Stimulated activated effector memory CD8-positive, alpha-beta T cell treated with anti-CD3 and anti-CD28 coated beads, Interleukin-12 subunit alpha, Interleukin-12 subunit beta, amount 100 ng/mL, for 72 hours (primary cell): ENCODE measurements at regions not wholly inside any gene's neighbourhood (a gene's known extent, or its start where the extent isn't known, plus 50 kb on each side); places are given as distances from the start of the nearest gene placed in this dataset.

Experiments
- ATAC-seq: fragments of 150-1000 bp; cut with Tn5 transposase; 2 replicates; pipeline ENCODE4 v1.10.0; 2021
- DNase-seq, 2 donors: peaks; one replicate each; pipeline ENCODE4 v3.0.0; 2021 to 2022; ENCODE audit warnings: low spot score in 2 of 2
- H3K27ac Mint-ChIP-seq: one replicate; pipeline ENCODE4 v1.8.0; 2022; ENCODE audit warnings: mild to moderate bottlenecking, mixed read lengths
- H3K36me3 Mint-ChIP-seq: one replicate; pipeline ENCODE4 v1.8.0; 2022; ENCODE audit warnings: mild to moderate bottlenecking, mixed read lengths
- H3K4me1 Mint-ChIP-seq: one replicate; pipeline ENCODE4 v1.8.0; 2022; ENCODE audit warnings: mixed read lengths
- H3K4me3 Mint-ChIP-seq: one replicate; pipeline ENCODE4 v1.8.0; 2022; ENCODE audit warnings: mild to moderate bottlenecking, mixed read lengths
- H3K9me3 Mint-ChIP-seq: one replicate; pipeline ENCODE4 v1.8.0; 2022; ENCODE audit warnings: mixed read lengths

DNA sequence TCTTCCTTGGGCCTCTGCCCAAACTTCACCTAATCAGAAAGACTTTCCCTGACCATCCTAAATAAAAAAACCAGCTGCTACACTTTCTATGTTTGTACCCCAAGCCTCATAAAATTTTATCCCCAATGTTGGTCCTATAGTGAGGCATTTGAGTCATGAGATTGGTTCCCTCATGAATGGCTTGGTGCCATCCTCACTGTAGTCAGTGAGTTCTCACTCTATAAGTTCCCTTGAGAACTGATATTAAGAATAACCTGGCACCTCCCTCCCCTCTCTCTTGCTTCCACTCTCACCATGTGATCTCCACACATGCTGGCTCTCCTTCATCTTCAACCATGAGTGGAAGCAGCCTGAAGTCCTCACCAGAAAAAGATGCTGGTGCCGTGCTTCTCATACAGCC, 316.9 kb upstream of the PRDM1 start:
- DNase-seq, result no peak
- Mint-ChIP-seq H3K27ac (no peak overlapping the region), H3K9me3 (no peaks in the 10 kb centered on the region), H3K4me1 (no peaks in the 10 kb centered on the region), H3K36me3 (no peaks in the 10 kb centered on the region), H3K4me3 (no peak overlapping the region)
- ATAC-seq, result no peak

DNA sequence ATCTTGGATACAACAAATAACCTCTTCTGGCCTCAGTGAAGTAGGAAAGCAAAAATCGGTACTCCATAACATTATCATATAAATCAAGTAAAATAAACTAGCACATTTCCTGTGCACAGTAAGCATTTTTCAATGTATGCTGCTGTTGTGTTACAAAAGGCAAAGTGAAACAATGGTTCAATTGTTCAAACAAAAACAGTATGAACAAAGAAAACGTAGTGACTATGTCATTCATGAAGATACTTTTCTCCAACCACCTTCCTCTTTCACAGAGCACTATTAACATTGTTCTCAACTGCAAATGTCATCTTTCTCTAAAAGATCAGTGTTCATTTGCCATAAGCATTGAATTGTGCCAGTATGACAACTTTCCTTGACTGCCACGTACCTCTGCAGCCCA, 318.6 kb upstream of the PRDM1 start:
- H3K36me3 Mint-ChIP-seq, result no peaks in the 10 kb centered on the region
- no peak for DNase-seq
- no peak overlapping the region for H3K4me3 Mint-ChIP-seq
- peaks cover 2% of the 10 kb centered on the region for H3K9me3 Mint-ChIP-seq
- H3K27ac Mint-ChIP-seq, result no peak overlapping the region
- no peak for ATAC-seq
- no peaks in the 10 kb centered on the region for H3K4me1 Mint-ChIP-seq

DNA sequence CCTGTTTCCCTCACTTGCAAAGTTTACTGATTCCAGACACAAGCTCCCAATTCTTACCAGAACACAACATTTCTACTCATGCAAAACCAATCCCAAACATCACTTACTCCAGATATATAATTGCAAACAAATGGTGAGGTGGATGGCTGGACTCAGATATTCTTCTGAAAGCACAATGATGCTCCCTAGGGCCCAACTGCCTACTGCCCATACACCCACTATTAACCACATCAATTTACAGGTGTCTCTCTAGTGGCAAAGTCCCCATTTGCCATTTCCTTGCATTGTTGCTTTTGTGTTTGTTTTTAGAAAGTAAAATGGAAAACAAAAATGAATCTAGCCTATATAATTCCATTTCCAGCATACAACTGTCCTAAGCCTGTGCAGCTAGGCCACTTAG, 320.9 kb upstream of the PRDM1 start:
- Mint-ChIP-seq H3K27ac (no peak overlapping the region), H3K36me3 (no peaks in the 10 kb centered on the region), H3K4me3 (no peak overlapping the region), H3K9me3 (peaks cover 2% of the 10 kb centered on the region), H3K4me1 (peaks cover 1% of the 10 kb centered on the region)
- DNase-seq (no peak), ATAC-seq (no peak)

DNA sequence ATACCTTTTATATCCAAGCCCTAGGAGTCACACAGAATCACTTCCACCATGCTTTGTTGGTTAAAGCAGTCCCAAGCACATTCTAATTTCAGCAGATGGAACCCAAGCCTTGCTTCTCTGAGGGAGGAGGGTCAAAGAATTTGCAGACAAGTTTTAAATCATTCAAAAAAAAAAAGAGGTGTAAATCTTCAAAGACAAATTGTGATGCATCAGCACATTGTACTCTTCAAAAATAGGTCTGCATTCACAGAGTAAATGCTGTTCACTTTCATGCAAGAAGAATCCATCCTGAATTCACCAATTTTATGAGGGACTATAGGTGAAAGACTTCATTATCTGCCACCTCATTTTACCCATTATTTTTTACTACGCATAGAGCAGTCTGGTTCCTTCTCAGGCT, 321.8 kb upstream of the PRDM1 start:
- Mint-ChIP-seq H3K4me1 (peaks cover 7% of the 10 kb centered on the region), H3K27ac (no peak overlapping the region), H3K36me3 (no peaks in the 10 kb centered on the region), H3K9me3 (peaks cover 2% of the 10 kb centered on the region), H3K4me3 (no peak overlapping the region)
- no peak for DNase-seq
- ATAC-seq, result no peak

DNA sequence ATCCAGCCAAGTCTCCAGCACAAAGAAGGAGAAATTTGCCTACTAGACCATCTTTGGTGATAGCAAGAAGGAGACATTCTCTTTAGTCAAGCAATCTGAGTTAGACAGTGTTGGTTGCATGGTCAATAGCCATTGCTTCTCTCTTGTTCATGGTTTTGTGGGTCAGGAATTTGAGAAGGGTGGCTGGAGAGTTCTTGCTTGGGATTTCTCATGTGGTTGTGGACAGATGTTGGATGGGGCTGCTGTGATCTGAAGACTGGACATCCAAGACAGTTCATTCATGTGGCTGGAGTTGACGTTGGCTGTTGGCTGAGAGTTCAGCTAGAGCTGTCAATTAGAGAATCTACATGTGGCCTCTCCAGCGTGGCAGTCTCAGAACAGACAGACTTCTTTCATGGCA, 322.3 kb upstream of the PRDM1 start:
- Mint-ChIP-seq H3K9me3 (peaks cover 2% of the 10 kb centered on the region), H3K4me1 (peaks cover 7% of the 10 kb centered on the region), H3K36me3 (no peaks in the 10 kb centered on the region), H3K27ac (no peak overlapping the region), H3K4me3 (no peak overlapping the region)
- no peak for DNase-seq
- ATAC-seq, result no peak

DNA sequence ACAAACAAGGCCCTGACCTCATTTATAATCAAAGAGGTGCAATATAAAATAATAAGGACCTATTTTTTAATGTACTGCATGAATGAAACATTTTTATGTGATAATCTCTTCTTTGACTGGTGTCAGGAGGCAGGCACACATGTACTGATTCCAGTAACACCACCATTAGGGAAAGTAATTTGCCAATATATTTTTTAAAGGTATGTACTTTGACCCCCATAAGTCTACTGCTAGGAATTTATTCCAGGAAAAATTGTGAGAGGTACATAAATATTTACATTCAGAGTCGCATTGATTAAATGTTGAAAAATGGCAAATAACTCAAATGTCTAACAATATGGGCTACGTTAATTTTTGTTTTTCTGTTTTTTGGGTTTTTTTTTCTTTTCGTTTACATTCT, 325.4 kb upstream of the PRDM1 start:
- Mint-ChIP-seq H3K36me3 (no peaks in the 10 kb centered on the region), H3K4me3 (no peak overlapping the region), H3K4me1 (peaks cover 30% of the 10 kb centered on the region), H3K27ac (no peak overlapping the region), H3K9me3 (peaks cover 2% of the 10 kb centered on the region)
- ATAC-seq (no peak), DNase-seq (no peak)

DNA sequence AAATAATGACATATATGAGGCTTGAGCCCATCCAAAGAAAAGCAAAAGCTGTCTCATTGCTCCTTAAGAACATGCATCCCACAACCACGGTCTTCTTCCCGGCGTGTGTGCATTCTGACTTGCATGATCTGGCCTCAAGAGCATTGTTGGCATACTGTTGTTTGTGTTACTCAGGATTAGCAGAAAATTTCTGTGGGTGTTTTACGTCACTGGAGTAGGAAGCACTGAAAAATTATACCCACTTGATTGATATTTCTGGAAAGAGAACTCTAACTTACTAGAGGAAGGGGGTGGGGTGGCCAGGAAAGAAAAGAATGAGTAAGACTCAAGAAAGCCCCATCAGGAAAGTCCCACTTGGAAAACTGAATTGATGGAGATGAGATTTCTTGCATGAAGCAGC, 326.2 kb upstream of the PRDM1 start:
- Mint-ChIP-seq H3K27ac (no peak overlapping the region), H3K4me1 (peaks cover 34% of the 10 kb centered on the region), H3K9me3 (peaks cover 2% of the 10 kb centered on the region), H3K4me3 (no peak overlapping the region), H3K36me3 (no peaks in the 10 kb centered on the region)
- ATAC-seq (no peak), DNase-seq (peak in 1 of 2 donors; percentile 17)

DNA sequence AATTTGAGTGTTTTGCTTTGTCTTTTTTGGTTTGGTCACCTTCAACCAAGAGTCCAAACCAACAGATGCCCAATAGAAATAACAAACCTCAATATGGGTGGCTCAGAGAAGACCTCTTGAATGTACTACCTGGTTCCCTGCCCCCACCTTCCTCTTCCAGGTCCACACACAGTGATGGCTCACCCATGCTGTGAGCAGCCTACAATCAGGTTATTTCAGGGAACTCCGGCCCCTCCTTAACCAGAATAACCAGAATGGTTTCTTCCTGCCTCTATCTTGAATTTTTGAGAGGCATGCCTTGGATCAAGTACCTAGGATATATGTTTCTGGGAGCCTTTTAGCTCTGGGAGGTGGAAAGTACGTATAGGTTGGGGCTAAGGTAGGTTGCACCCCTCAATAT, 327.1 kb upstream of the PRDM1 start:
- Mint-ChIP-seq H3K4me1 (peaks cover 34% of the 10 kb centered on the region), H3K36me3 (no peaks in the 10 kb centered on the region), H3K27ac (no peak overlapping the region), H3K4me3 (no peak overlapping the region), H3K9me3 (peaks cover 2% of the 10 kb centered on the region)
- no peak for ATAC-seq
- no peak for DNase-seq

DNA sequence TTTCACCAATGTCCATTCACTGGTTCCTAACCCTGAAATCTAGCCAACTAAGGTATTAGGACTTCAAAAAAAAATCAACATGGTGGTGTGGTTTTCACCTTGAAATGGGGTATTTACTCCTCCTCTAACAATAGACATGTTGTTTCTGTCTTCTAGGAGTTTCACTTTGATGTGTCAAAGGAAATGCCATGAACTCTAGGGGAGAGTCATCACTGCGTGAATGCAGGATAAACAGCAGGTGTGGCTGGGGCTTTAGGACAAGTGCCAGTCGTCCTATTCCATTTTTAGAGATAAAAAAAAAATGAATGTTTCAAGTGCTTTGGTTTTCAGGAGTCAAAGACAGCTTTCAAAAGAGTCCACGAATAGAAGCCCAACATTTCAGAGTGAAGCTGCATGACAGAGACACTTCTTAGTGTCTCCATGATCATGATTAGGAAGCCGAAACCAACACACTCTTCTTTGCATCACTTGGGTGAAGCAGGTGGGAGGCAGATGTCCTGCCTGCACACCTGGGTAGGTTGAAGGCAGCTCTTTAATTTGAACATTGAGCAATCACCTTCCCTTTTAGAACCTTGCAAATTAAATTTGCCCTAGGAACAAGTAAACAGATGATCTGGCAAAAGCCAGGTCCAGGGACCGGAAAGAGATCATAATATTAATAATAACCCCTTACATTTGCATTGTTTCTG, 328.5 kb upstream of the PRDM1 start:
- DNase-seq, result peak in 1 of 2 donors; percentile 46
- H3K27ac Mint-ChIP-seq, result no peak overlapping the region
- no peak overlapping the region for H3K4me3 Mint-ChIP-seq
- ATAC-seq, result peak; percentile 98
- H3K36me3 Mint-ChIP-seq, result no peaks in the 10 kb centered on the region
- H3K9me3 Mint-ChIP-seq, result no peaks in the 10 kb centered on the region
- peaks cover 34% of the 10 kb centered on the region for H3K4me1 Mint-ChIP-seq

DNA sequence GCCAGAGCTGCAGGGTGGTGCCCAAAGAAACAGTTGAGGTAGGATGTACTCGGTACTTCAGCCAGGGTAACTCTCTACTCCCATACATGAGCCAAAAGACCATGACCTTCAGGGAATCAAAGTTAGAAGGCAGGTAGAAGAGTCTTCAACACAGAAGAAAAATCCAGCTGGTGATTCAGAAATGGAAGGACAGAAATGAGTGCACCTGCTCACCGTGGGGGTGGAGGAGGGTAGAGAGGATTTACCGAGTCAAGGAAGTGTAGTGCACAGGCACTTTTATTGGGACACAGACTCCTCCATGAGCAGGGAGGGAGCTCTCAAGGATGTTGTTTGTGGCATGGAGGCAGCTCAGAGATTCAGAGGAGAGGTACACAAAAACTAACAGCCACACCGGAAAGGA, 330.3 kb upstream of the PRDM1 start:
- Mint-ChIP-seq H3K4me1 (peaks cover 34% of the 10 kb centered on the region), H3K4me3 (no peak overlapping the region), H3K9me3 (no peaks in the 10 kb centered on the region), H3K36me3 (no peaks in the 10 kb centered on the region), H3K27ac (no peak overlapping the region)
- DNase-seq (no peak), ATAC-seq (peak; percentile 46)

DNA sequence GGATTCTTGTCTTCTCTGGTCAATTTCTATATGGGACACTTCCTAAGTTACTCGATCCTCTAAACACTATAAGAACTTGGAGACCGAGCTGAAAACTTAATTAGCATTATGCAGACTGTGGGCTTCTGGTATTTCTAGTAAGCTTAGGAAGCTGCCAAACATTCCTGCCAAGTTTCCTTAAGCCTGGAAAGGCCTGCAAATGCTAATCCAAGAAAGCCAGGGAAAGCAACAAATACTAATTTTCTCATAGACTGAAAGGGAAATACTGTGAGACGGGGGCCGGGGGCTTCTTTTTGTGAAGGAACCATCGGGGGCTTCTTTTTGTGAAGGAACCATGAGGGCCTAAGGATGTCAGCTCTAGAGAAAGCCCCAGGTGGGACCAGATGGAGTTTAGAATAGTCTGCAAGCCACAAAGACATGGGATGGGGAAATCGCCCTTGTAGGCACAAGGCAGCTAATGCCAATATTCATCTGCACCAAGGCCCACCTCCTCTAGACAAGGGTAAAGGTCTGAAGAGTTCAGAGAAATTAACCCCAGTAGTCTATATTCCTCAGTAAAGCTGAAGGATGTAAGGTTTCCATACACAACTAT, 332.4 kb upstream of the PRDM1 start:
- Mint-ChIP-seq H3K4me3 (no peak overlapping the region), H3K4me1 (peaks cover 27% of the 10 kb centered on the region)
- ATAC-seq, result no peak

DNA sequence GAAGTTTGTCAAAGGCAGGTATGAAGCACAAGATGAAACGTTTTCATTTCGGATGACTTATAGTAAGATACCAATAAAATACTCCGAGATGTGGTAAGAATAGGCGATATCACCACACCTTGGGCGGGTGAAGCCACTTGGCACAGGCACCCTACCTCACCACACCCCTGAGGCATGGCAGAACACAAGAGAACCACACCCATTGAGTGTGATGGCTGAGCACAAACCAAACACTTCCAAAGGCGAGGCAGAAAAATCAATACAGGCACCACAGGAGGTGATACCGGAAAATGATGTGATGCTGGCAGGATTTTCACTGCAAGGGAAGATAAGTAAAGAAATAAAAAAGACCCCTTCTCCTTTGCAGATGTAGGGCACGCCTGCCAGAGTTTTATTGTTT, 332.9 kb upstream of the PRDM1 start:
- ATAC-seq (no peak), DNase-seq (no peak)
- no peaks in the 10 kb centered on the region for H3K9me3 Mint-ChIP-seq
- no peak overlapping the region for H3K4me3 Mint-ChIP-seq
- no peaks in the 10 kb centered on the region for H3K36me3 Mint-ChIP-seq
- H3K4me1 Mint-ChIP-seq, result peaks cover 33% of the 10 kb centered on the region
- no peak overlapping the region for H3K27ac Mint-ChIP-seq

More for the DNA sequence above, 332.4 kb upstream of the PRDM1 start:
- H3K36me3 Mint-ChIP-seq, result no peaks in the 10 kb centered on the region
- no peak overlapping the region for H3K27ac Mint-ChIP-seq
- no peaks in the 10 kb centered on the region for H3K9me3 Mint-ChIP-seq
- no peak for DNase-seq

DNA sequence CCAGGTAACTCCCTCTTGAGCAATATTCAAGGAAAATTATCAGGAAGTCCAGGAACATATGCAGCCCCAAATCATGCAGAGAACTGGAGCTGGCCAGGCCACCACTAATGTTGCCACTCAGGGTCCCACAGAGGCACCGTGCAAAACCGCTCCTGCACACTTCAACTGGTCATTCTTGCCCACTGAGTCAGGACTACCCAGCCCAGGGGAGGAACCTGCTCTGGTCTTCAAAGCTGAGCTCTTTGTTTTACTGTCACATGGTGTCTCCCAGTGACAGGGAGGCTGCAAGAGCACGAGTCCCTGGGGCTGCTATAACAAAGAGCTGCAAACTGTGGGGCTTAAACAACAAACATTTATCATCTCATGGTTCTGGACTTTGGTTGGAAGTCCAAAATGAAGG, 336.0 kb upstream of the PRDM1 start:
- Mint-ChIP-seq H3K4me3 (no peak overlapping the region), H3K36me3 (no peaks in the 10 kb centered on the region), H3K4me1 (peaks cover 20% of the 10 kb centered on the region), H3K27ac (no peak overlapping the region), H3K9me3 (no peaks in the 10 kb centered on the region)
- ATAC-seq (no peak), DNase-seq (no peak)

DNA sequence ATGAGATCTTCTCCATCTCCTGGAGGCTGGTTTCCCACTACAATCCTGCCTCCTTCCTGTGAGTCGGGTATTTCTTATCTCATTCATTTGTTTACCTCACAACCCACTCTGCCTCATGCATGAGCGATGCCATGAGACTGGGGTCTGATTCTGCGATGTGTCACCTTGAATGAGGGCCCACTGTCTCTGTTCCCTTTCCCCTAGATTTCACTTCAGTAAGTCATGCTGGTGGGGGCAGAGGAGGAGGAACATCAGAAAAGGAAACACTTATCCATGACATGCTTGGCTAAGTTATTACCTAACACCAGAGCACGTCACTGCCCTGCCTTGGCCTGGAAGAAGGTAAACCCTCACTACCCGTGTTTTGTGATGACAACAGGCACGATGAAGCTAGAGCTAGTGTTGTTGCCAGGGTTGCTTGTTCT, 337.4 kb upstream of the PRDM1 start:
- no peak for DNase-seq
- H3K4me3 Mint-ChIP-seq, result no peak overlapping the region
- H3K9me3 Mint-ChIP-seq, result no peaks in the 10 kb centered on the region
- peak; percentile 65 for ATAC-seq
- no peaks in the 10 kb centered on the region for H3K36me3 Mint-ChIP-seq
- H3K4me1 Mint-ChIP-seq, result peaks cover 22% of the 10 kb centered on the region
- no peak overlapping the region for H3K27ac Mint-ChIP-seq

DNA sequence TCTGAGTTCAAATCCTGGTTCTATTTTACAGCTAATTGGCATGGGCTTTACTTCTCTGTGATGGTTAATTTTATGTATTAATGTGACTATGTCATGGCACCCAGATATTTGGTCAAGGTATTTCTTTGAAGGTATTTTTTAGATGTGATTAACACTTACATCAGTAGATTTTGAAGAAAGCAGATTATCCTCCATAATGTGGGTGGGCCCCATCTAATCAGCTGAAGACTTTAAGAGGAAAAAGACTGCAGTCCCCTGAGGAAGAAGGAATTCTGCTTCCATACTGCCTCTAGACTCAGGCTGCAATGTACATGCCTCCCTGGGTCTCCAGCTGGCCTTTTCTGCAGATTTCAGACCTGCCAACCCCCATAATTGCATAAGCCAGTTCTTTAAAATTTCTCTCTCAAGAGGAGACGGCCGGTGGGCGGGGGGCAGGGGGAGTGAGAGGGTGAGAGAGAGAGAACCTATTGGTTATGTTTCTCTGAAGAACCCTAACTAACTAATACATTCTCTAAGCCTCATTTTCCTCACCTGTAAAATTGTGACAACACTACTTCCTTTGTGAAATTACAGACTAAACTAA, 338.2 kb upstream of the PRDM1 start:
- ATAC-seq (no peak), DNase-seq (no peak)
- Mint-ChIP-seq H3K4me1 (peaks cover 22% of the 10 kb centered on the region), H3K27ac (no peak overlapping the region), H3K9me3 (no peaks in the 10 kb centered on the region), H3K36me3 (no peaks in the 10 kb centered on the region), H3K4me3 (no peak overlapping the region)

DNA sequence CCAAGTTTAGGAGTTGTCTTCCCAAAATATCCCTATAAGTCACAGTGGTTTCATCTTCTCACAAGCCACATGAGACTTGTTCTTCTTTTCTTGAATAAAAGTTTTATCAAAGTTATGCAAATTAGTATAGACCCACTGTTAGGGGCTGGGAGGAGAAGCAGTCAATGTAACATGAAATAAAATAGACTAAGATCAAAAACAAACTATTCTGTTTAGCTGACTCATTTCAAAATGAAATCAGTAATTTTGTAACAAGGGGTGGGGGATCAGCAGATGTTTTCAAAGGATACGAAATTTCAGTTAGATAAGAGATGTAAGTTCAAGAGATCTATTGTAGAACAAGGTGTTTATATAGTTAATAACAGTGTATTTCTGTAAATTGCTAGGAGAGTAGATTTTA, 339.6 kb upstream of the PRDM1 start:
- ATAC-seq, result no peak
- H3K36me3 Mint-ChIP-seq, result no peaks in the 10 kb centered on the region
- no peaks in the 10 kb centered on the region for H3K9me3 Mint-ChIP-seq
- no peak overlapping the region for H3K4me3 Mint-ChIP-seq
- H3K27ac Mint-ChIP-seq, result no peak overlapping the region
- DNase-seq, result no peak
- H3K4me1 Mint-ChIP-seq, result peaks cover 22% of the 10 kb centered on the region
